HEK293T (cell line): ENCODE measurements at regions not wholly inside any gene's neighbourhood (a gene's known extent, or its start where the extent isn't known, plus 50 kb on each side); places are given as distances from the start of the nearest gene placed in this dataset.

Source experiments
- FOXK2 ChIP-seq: fragments of 450-650 bp; IDR thresholded peaks from 2 replicates; pipeline ENCODE4 v1.6.1; 2016; ENCODE audit warnings: mild to moderate bottlenecking
- L3MBTL2 ChIP-seq: fragments of 450-650 bp; conservative IDR thresholded peaks from 2 replicates; pipeline ENCODE4 v1.6.1; 2016; ENCODE audit warnings: mild to moderate bottlenecking
- LEF1 ChIP-seq: fragments of 450-650 bp; IDR thresholded peaks from 2 replicates; pipeline ENCODE4 v1.6.1; 2017; ENCODE audit warnings: mild to moderate bottlenecking, borderline replicate concordance
- SUZ12 ChIP-seq: fragments of 450-650 bp; IDR thresholded peaks from 2 replicates; pipeline ENCODE4 v1.6.1; 2016; ENCODE audit warnings: mild to moderate bottlenecking
- TF ChIP-seq, protein P1 (sequence below): fragments of 450-650 bp; IDR thresholded peaks from 2 replicates; pipeline ENCODE4 v1.6.1; 2016

DNA sequence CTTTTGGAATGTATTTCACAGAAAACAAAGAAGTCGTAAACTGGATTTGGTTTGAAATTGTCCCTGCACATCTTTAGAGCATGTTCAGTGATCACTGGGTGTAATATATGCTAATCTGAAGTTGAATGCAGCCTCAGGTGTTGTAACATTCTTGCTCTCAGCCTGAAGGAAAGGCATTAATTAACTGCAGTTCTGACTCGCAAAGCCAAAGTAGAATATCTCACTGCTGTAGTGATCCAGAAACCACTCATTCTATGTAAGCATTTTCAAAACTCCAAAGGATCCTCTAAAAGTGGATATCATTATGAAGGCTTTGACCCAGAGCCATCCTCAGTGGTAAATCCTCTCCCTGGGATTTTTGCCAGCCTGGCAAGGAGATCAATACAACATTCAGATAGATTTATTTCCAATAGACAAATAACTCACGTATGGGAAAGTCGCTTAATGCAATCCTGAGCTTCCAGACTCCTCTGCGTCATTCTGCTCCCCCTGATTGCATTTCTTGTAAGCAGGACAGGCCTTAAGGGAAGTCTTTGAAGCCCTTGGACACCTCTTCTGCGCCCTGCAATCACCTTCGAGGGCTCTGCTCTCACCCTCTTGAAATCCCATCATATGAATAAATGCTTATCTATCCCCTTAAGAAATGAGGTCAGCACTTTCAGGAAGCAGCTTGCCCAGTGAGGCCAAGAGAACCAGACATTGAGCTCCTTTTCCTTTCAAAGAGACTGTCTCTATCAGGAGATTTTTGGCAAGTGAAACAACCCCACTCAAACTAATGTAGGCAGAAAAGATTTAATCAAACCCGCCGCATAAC, 301.7 kb upstream of the NBEA start:
- TF ChIP-seq, protein P1, sequence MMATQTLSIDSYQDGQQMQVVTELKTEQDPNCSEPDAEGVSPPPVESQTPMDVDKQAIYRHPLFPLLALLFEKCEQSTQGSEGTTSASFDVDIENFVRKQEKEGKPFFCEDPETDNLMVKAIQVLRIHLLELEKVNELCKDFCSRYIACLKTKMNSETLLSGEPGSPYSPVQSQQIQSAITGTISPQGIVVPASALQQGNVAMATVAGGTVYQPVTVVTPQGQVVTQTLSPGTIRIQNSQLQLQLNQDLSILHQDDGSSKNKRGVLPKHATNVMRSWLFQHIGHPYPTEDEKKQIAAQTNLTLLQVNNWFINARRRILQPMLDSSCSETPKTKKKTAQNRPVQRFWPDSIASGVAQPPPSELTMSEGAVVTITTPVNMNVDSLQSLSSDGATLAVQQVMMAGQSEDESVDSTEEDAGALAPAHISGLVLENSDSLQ = no peak
- TF ChIP-seq FOXK2 (no peak), LEF1 (no peak), SUZ12 (no peak), L3MBTL2 (no peak)
